ENCODE measurements at regions not wholly inside any gene's neighbourhood (a gene's known extent, or its start where the extent isn't known, plus 50 kb on each side); places are given as distances from the start of the nearest gene placed in this dataset.
A peak's percentile ranks its signal among the peaks of the same experiment; 100 is the strongest.
"Not testable (repeated sequence)": the region's sequence is repeated elsewhere in the genome, so short reads cannot be mapped to it uniquely, and the experiment has no call there.

- H3K9me3 Mint-ChIP-seq, result peaks cover 12 to 21% (median 14%) of the 10 kb centered on the region in 7 donors
Observed at GRCh38 chr5:142519913-142520312, 166.0 kb downstream of the FGF1 start.

GRCh38 chr5:142517840-142518239, 168.1 kb downstream of the FGF1 start:
- peaks cover 12 to 21% (median 14%) of the 10 kb centered on the region in 7 donors for H3K9me3 Mint-ChIP-seq
- H3K4me3 Mint-ChIP-seq, result no peak overlapping the region
- DNase-seq (no peak), ATAC-seq (ENCODE audit: low read depth in 2 of 2) (no peak)
- peaks cover 0 to 7% (median 2%) of the 10 kb centered on the region in 3 donors for H3K4me1 Mint-ChIP-seq
- no peak overlapping the region for H3K27ac Mint-ChIP-seq
- peaks cover 3 to 21% (median 13%) of the 10 kb centered on the region in 3 donors for H3K27me3 Mint-ChIP-seq
- peaks cover 8 to 15% of the 10 kb centered on the region in 2 donors for H3K36me3 Mint-ChIP-seq

More at GRCh38 chr5:142519913-142520312, 166.0 kb downstream of the FGF1 start:
- not testable (repeated sequence) for ATAC-seq (ENCODE audit: low read depth in 2 of 2); H3K4me1 Mint-ChIP-seq; H3K4me3 Mint-ChIP-seq; H3K27ac Mint-ChIP-seq; DNase-seq
- Mint-ChIP-seq H3K36me3 (peaks cover 8 to 22% of the 10 kb centered on the region in 2 donors), H3K27me3 (peaks cover 9 to 19% (median 11%) of the 10 kb centered on the region in 3 donors)

- Mint-ChIP-seq H3K27ac (no peak overlapping the region), H3K4me3 (no peak overlapping the region), H3K4me1 (peaks cover 0 to 7% (median 2%) of the 10 kb centered on the region in 3 donors), H3K27me3 (peaks cover 9 to 23% (median 15%) of the 10 kb centered on the region in 3 donors), H3K9me3 (peaks cover 12 to 21% (median 14%) of the 10 kb centered on the region in 7 donors), H3K36me3 (peaks cover 8 to 15% of the 10 kb centered on the region in 2 donors)
- no peak for ATAC-seq (ENCODE audit: low read depth in 2 of 2)
- no peak for DNase-seq
Observed at GRCh38 chr5:142516732-142517131, 169.2 kb downstream of the FGF1 start.

DNA sequence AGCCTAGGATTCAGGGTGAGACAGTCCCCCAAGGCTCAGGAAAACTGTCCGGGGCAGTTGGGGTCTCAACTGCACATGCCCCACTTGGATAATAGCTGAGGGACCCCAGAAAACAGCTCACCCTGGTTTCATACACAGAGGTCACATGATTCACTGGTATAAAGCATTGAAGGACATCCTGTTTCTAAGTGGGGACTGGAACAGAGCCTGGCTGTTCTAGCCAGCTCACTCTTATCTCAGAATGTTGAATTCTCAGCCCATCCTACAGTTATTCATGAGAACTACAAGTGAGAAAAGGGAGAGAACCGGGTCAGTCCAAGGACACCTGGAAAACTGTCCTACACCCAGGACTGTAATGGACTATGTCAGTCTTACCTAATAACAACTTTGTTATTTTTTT, 170.9 kb downstream of the FGF1 start:
- no peak overlapping the region for H3K27ac Mint-ChIP-seq
- peaks cover 9 to 28% (median 13%) of the 10 kb centered on the region in 3 donors for H3K27me3 Mint-ChIP-seq
- no peak for ATAC-seq (ENCODE audit: low read depth in 2 of 2)
- H3K9me3 Mint-ChIP-seq, result peaks cover 12 to 21% (median 14%) of the 10 kb centered on the region in 7 donors
- peaks cover 0 to 12% (median 2%) of the 10 kb centered on the region in 3 donors for H3K4me1 Mint-ChIP-seq
- H3K4me3 Mint-ChIP-seq, result no peak overlapping the region
- H3K36me3 Mint-ChIP-seq, result peaks cover 8 to 15% of the 10 kb centered on the region in 2 donors
- DNase-seq, result no peak

DNA sequence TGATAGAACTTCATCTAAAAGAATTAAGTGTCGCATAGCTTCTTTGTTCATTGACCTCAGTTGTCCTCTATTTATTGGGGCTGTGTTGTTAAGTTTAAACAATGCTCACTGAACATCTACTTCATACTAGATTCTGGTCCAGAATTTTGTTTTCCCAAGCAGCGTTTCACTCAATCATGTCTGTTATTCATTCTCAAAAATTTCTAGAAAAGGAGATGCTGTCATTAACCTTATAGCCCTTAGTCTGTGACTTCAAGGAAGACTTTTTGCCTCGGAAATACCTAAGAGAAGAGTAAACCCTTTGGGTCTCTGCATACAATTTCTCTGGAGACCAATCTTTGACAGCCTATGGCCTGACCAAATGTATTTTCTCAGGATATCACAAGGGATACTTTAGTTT, 171.7 kb downstream of the FGF1 start:
- ATAC-seq (ENCODE audit: low read depth in 2 of 2) (no peak), DNase-seq (no peak)
- Mint-ChIP-seq H3K4me3 (no peak overlapping the region), H3K27me3 (peaks cover 10 to 34% (median 19%) of the 10 kb centered on the region in 3 donors), H3K27ac (no peak overlapping the region), H3K9me3 (peaks cover 12 to 21% (median 13%) of the 10 kb centered on the region in 7 donors), H3K36me3 (peaks cover 8 to 15% of the 10 kb centered on the region in 2 donors), H3K4me1 (peaks cover 0 to 12% (median 2%) of the 10 kb centered on the region in 3 donors)

DNA sequence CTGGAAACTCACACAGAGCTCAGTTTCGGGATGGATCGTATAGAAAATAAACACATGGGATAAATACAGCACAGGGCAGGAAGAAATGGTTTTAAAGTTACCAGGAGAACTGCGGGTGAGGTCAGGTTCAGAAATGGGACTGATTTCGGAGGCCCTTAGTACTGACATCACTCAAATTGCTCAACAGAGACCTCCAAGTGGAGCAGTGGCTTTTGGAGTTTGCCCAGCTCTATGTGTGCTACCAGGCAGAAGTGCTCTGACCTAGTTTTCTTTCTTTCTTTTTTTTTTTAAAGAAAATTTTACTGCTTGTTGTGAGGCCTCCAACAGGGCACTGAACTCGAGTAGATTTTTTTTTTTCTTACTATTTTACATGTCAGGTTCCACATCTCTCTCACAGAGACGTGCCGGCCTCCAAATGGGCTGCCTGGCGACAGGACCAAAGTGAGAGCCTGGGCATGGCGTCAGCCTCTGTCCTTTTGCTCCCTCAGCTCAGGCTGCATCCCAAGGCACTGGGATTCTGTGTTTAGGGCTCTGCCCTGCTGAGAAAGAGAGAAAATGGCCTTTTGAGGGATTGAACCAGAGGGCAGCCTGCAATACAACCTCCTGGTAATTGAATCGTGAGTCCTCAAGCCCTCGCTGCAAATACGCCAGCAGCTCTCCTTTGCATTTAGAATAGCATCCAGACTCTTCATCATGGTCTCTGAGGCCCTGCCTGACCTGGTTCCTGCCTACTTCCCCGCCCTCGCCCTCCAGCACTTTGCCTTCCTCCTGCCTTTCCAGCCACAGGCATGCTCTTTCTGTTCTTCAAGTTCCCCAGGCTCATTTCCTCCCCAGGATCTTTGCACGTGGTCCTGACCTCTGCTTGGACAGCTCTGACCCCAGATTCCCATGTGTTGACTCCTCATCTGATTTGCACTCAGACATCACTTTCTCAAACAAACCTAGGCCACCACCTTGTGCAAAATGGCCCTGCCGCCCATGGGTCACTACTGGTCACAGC, 173.5 kb downstream of the FGF1 start:
- peaks cover 19 to 45% (median 30%) of the 10 kb centered on the region in 3 donors for H3K27me3 Mint-ChIP-seq
- H3K27ac Mint-ChIP-seq, result peak overlapping the region in 2 of 6 donors; percentile 14 to 34
- peak overlapping the region in 1 of 8 donors; percentile 45 for H3K4me3 Mint-ChIP-seq
- ATAC-seq (ENCODE audit: low read depth in 2 of 2) (no peak), DNase-seq (no peak)
- peaks cover 10 to 14% (median 13%) of the 10 kb centered on the region in 7 donors for H3K9me3 Mint-ChIP-seq
- peaks cover 8 to 15% of the 10 kb centered on the region in 2 donors for H3K36me3 Mint-ChIP-seq
- H3K4me1 Mint-ChIP-seq, result peaks cover 0 to 12% (median 4%) of the 10 kb centered on the region in 3 donors

DNA sequence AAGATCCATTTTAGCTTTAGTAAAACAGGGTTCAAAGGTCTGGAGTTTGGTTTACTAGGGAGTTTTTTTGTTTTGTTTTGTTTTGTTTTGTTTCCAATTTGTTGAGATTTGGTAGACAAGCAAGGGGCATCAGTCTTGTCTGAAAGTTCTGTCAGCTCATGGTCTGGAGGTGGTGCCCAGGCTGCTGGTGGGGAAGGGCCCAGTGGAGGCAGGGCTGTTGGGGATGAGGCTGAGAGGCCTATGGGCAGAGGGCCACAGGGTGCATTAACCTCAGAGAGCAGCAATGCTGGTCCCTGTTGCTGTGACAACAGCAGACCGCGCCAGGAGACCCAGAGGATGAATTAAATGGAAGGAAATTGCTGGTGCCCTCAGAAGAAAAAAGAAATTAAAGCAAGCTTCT, 174.5 kb downstream of the FGF1 start:
- Mint-ChIP-seq H3K36me3 (peaks cover 4 to 6% of the 10 kb centered on the region in 2 donors), H3K4me3 (no peak overlapping the region), H3K27me3 (peaks cover 19 to 39% (median 27%) of the 10 kb centered on the region in 3 donors), H3K27ac (no peak overlapping the region), H3K4me1 (peaks cover 0 to 12% (median 4%) of the 10 kb centered on the region in 3 donors), H3K9me3 (peaks cover 3 to 5% (median 4%) of the 10 kb centered on the region in 7 donors)
- ATAC-seq (ENCODE audit: low read depth in 2 of 2), result no peak
- DNase-seq, result no peak

- no peaks in the 10 kb centered on the region for H3K36me3 Mint-ChIP-seq
- H3K9me3 Mint-ChIP-seq, result no peaks in the 10 kb centered on the region
- peaks cover 0 to 8% (median 2%) of the 10 kb centered on the region in 3 donors for H3K4me1 Mint-ChIP-seq
- ATAC-seq (ENCODE audit: low read depth in 2 of 2) (no peak), DNase-seq (no peak)
- H3K27me3 Mint-ChIP-seq, result peaks cover 19 to 48% (median 33%) of the 10 kb centered on the region in 3 donors
- H3K27ac Mint-ChIP-seq, result peak overlapping the region in 1 of 6 donors; percentile 6
- H3K4me3 Mint-ChIP-seq, result peak overlapping the region in 1 of 8 donors; percentile 22
Observed at GRCh38 chr5:142509026-142509425, 176.9 kb downstream of the FGF1 start.

- no peak for ATAC-seq (ENCODE audit: low read depth in 2 of 2)
- no peaks in the 10 kb centered on the region for H3K36me3 Mint-ChIP-seq
- H3K9me3 Mint-ChIP-seq, result no peaks in the 10 kb centered on the region
- H3K4me3 Mint-ChIP-seq, result peak overlapping the region in 1 of 8 donors; percentile 22
- DNase-seq, result no peak
- peaks cover 0 to 4% (median 2%) of the 10 kb centered on the region in 3 donors for H3K4me1 Mint-ChIP-seq
- peaks cover 19 to 49% (median 36%) of the 10 kb centered on the region in 3 donors for H3K27me3 Mint-ChIP-seq
- no peak overlapping the region for H3K27ac Mint-ChIP-seq
Observed at GRCh38 chr5:142508591-142508990, 177.3 kb downstream of the FGF1 start.

DNA sequence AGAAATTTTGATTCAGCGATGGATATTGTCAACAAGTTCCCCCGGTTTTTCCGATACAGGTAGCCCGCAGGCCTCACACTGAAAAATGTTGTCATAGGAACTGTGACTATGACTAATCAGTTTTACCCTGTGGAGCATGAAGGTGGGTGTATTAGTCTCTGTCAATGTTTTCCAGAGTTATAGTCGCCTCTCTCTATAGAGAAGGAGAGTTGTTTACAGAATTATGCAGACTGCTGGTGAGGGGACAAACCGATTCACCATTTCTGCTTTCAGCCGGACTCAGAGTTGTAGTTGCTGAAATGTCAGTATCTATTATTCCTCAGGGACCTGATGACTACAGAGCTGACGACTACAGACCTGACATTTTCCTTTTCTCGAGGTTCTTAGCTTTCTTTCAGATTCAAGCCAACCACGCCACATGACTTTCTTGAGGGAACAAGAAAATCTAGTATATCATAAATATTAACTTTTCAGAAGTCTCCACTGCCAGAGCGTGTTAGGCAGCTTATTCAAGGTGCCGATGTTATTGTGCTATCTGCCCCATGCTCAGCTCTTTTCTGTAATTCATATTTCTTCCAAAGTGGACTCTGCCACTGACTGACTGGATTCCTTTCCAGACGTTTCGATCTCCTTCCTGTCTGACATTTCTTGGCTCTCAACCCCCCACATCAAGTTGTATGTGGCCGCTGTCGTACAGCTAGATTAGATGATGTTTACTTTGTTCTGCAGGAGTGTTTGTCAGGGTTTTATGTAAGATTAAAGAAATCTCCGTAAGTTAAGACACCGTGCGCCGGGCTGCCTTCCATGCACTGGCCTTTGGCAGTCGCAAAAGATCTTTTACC, 178.1 kb downstream of the FGF1 start:
- no peak overlapping the region for H3K4me3 Mint-ChIP-seq
- H3K36me3 Mint-ChIP-seq, result no peaks in the 10 kb centered on the region
- H3K4me1 Mint-ChIP-seq, result peaks cover 0 to 4% (median 2%) of the 10 kb centered on the region in 3 donors
- H3K27ac Mint-ChIP-seq, result no peak overlapping the region
- ATAC-seq (ENCODE audit: low read depth in 2 of 2), result no peak
- H3K9me3 Mint-ChIP-seq, result no peaks in the 10 kb centered on the region
- peaks cover 14 to 46% (median 36%) of the 10 kb centered on the region in 3 donors for H3K27me3 Mint-ChIP-seq
- DNase-seq, result no peak

DNA sequence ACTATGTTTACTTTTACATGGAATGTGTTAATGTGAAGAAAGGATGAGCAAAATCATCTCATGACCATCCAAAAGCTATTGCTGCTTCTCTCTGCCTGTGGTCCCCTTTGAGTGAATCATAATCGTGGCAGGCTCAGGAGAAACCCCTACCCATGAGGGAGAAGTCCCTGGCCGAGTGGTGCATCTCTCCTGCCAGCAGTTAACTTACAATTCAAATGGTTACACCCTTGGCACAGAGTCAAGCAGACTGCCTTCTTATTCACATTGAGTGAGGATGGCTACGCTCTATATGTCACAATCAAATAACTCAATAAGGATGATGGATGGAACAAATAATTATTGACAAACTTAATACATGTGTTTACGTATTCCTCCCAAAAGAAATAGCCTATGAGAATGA, 179.1 kb downstream of the FGF1 start:
- DNase-seq, result no peak
- no peak for ATAC-seq (ENCODE audit: low read depth in 2 of 2)
- Mint-ChIP-seq H3K27me3 (peaks cover 10 to 45% (median 41%) of the 10 kb centered on the region in 3 donors), H3K4me3 (no peak overlapping the region), H3K27ac (no peak overlapping the region), H3K4me1 (peaks cover 0 to 4% (median 2%) of the 10 kb centered on the region in 3 donors), H3K36me3 (no peaks in the 10 kb centered on the region), H3K9me3 (no peaks in the 10 kb centered on the region)

- Mint-ChIP-seq H3K36me3 (no peaks in the 10 kb centered on the region), H3K27me3 (peaks cover 10 to 46% (median 41%) of the 10 kb centered on the region in 3 donors), H3K4me1 (peaks cover 0 to 4% (median 2%) of the 10 kb centered on the region in 3 donors), H3K4me3 (no peak overlapping the region), H3K27ac (peak overlapping the region in 1 of 6 donors; percentile 24), H3K9me3 (no peaks in the 10 kb centered on the region)
- no peak for DNase-seq
- no peak for ATAC-seq (ENCODE audit: low read depth in 2 of 2)
Observed at GRCh38 chr5:142506046-142506445, 179.8 kb downstream of the FGF1 start.

GRCh38 chr5:142501890-142502289, 177.1 kb upstream of the SPRY4 start:
- Mint-ChIP-seq H3K36me3 (no peaks in the 10 kb centered on the region), H3K27me3 (peaks cover 0 to 33% (median 30%) of the 10 kb centered on the region in 3 donors), H3K9me3 (peaks cover 0 to 5% (median 0%) of the 10 kb centered on the region in 7 donors), H3K4me1 (no peaks in the 10 kb centered on the region), H3K27ac (no peak overlapping the region), H3K4me3 (no peak overlapping the region)
- DNase-seq, result no peak
- no peak for ATAC-seq (ENCODE audit: low read depth in 2 of 2)

Measured in naive B cell (primary cell).